Fibroblast of lung (primary cell): ENCODE measurements at regions not wholly inside any gene's neighbourhood (a gene's known extent, or its start where the extent isn't known, plus 50 kb on each side); places are given as distances from the start of the nearest gene placed in this dataset.

Experiments used
- EZH2 ChIP-seq: IDR thresholded peaks from 2 replicates; pipeline ENCODE4 v1.5.1; 2012; ENCODE audit warnings: low read length, control low read depth, mild to moderate bottlenecking; ENCODE audit errors: missing control alignments
- TF ChIP-seq, protein P1 (sequence below), 2 donors: IDR thresholded peaks in 1 of 2; conservative IDR thresholded peaks in 1 of 2; 1 replicate in 1 of 2; 2 replicates in 1 of 2; pipeline ENCODE4 v1.5.1; 2011 to 2012; ENCODE audit warnings: low read length in 2 of 2, control low read depth in 1 of 2, inconsistent platforms in 1 of 2, low read depth in 1 of 2, mild to moderate bottlenecking in 1 of 2

DNA sequence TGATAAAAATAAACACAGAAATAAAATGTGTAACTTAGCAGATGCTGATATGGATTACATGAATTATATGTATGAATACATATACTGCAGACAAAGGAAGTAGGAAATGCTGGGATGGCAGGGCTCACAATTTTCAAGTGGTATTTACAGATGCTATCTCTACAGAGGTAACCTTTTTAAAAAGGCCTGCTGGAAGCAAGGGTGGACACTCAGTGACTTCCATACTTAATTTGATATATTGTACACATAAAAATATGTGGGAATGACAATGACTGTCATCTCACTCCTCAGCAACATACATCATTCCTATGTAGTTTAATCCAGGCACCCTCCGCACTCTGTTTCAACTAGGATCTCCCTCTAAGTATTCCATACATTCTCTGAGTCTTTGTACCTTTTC lies 452.9 kb downstream of the DTHD1 start:
- TF ChIP-seq, protein P1, sequence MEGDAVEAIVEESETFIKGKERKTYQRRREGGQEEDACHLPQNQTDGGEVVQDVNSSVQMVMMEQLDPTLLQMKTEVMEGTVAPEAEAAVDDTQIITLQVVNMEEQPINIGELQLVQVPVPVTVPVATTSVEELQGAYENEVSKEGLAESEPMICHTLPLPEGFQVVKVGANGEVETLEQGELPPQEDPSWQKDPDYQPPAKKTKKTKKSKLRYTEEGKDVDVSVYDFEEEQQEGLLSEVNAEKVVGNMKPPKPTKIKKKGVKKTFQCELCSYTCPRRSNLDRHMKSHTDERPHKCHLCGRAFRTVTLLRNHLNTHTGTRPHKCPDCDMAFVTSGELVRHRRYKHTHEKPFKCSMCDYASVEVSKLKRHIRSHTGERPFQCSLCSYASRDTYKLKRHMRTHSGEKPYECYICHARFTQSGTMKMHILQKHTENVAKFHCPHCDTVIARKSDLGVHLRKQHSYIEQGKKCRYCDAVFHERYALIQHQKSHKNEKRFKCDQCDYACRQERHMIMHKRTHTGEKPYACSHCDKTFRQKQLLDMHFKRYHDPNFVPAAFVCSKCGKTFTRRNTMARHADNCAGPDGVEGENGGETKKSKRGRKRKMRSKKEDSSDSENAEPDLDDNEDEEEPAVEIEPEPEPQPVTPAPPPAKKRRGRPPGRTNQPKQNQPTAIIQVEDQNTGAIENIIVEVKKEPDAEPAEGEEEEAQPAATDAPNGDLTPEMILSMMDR (conservative IDR thresholded peaks at IDR 0.05 in 1 of 2, IDR thresholded peaks at IDR 0.05 in 1 of 2; ENCODE audit: low read depth in 1 of 2, low read length in 2 of 2): no peak
- no peak for TF ChIP-seq EZH2
